GM12878 (cell line): ENCODE measurements at regions not wholly inside any gene's neighbourhood (a gene's known extent, or its start where the extent isn't known, plus 50 kb on each side); places are given as distances from the start of the nearest gene placed in this dataset.

Experiments
- BCL3 ChIP-seq: IDR thresholded peaks from 2 replicates; pipeline ENCODE4 v1.6.1; 2011; ENCODE audit warnings: borderline replicate concordance, low read depth, mild to moderate bottlenecking, moderate library complexity, low read length; ENCODE audit not compliant: insufficient read depth, poor library complexity, severe bottlenecking
- CHD1 ChIP-seq: IDR thresholded peaks from 2 replicates; pipeline ENCODE4 v1.6.1; 2012; ENCODE audit warnings: low read depth, low read length, improper control_type of control experiment
- CHD2 ChIP-seq: IDR thresholded peaks from 2 replicates; pipeline ENCODE4 v1.6.1; 2011; ENCODE audit warnings: low read depth, low read length, improper control_type of control experiment, borderline replicate concordance
- CTCF ChIP-seq, 3 experiments: IDR thresholded peaks in 2 of 3; conservative IDR thresholded peaks in 1 of 3; 2 replicates each; pipeline ENCODE4 v1.5.1; 2011; ENCODE audit warnings: low read depth in 3 of 3, low read length in 3 of 3, mild to moderate bottlenecking in 3 of 3, control low read depth in 2 of 3, moderate library complexity in 2 of 3, inconsistent platforms in 1 of 3, mixed read lengths in 1 of 3; ENCODE audit not compliant: control insufficient read depth in 2 of 3, insufficient read depth in 1 of 3; ENCODE audit errors: extremely low read depth in 1 of 3
- MYC ChIP-seq: IDR thresholded peaks from 2 replicates; pipeline ENCODE4 v1.6.1; 2011; ENCODE audit warnings: mild to moderate bottlenecking, low read length, moderate library complexity, inconsistent platforms; ENCODE audit not compliant: insufficient read depth, insufficient replicate concordance, insufficient read length, severe bottlenecking
- PBX3 ChIP-seq: IDR thresholded peaks from 2 replicates; pipeline ENCODE4 v1.6.1; 2011; ENCODE audit warnings: mild to moderate bottlenecking, low read depth, low read length, moderate library complexity; ENCODE audit not compliant: insufficient replicate concordance
- RCOR1 ChIP-seq: conservative IDR thresholded peaks from 2 replicates; pipeline ENCODE4 v1.6.1; 2012; ENCODE audit warnings: low read depth, low read length, improper control_type of control experiment
- RUNX3 ChIP-seq: IDR thresholded peaks from 2 replicates; pipeline ENCODE4 v1.6.1; 2012; ENCODE audit warnings: low read length, inconsistent platforms
- SMAD1 ChIP-seq: fragments of 450-650 bp; IDR thresholded peaks from 2 replicates; pipeline ENCODE4 v1.6.1; 2018; ENCODE audit warnings: mild to moderate bottlenecking, low read depth; ENCODE audit not compliant: partially characterized antibody
- SRF ChIP-seq, 2 experiments: IDR thresholded peaks; 2 replicates each; pipeline ENCODE4 v1.6.1; 2011; ENCODE audit warnings: low read depth in 2 of 2, low read length in 2 of 2, mild to moderate bottlenecking in 1 of 2, moderate library complexity in 1 of 2
- SUPT20H ChIP-seq: IDR thresholded peaks from 2 replicates; pipeline ENCODE4 v1.6.1; 2011; ENCODE audit warnings: low read depth, mild to moderate bottlenecking, low read length, moderate library complexity, borderline replicate concordance; ENCODE audit not compliant: control insufficient read depth
- TF ChIP-seq, protein P1 (sequence below): fragments of 450-650 bp; IDR thresholded peaks from 2 replicates; pipeline ENCODE4 v1.6.1; 2017; ENCODE audit warnings: mild to moderate bottlenecking, moderate library complexity
- TF ChIP-seq, protein P2 (sequence below): IDR thresholded peaks from 2 replicates; pipeline ENCODE4 v1.6.1; 2012; ENCODE audit warnings: low read depth, low read length, improper control_type of control experiment
- TF ChIP-seq, protein P3 (sequence below): IDR thresholded peaks from 2 replicates; pipeline ENCODE4 v1.6.1; 2012; ENCODE audit warnings: mild to moderate bottlenecking, low read depth, low read length

- TF ChIP-seq PBX3 (no peak), SUPT20H (no peak), CHD2 (no peak), SMAD1 (no peak), RUNX3 (no peak; the same call in 1 of the 2 replicates), CHD1 (no peak), RCOR1 (no peak), CTCF (IDR thresholded peaks at IDR 0.05 in 2 of 3, conservative IDR thresholded peaks at IDR 0.05 in 1 of 3; ENCODE audit: control insufficient read depth in 2 of 3, extremely low read depth in 1 of 3, insufficient read depth in 1 of 3, low read depth in 3 of 3, low read length in 3 of 3) (no peak), MYC (no peak), SRF (IDR thresholded peaks at IDR 0.05; ENCODE audit: low read depth in 2 of 2, low read length in 2 of 2) (no peak), BCL3 (no peak)
- TF ChIP-seq, protein P1, sequence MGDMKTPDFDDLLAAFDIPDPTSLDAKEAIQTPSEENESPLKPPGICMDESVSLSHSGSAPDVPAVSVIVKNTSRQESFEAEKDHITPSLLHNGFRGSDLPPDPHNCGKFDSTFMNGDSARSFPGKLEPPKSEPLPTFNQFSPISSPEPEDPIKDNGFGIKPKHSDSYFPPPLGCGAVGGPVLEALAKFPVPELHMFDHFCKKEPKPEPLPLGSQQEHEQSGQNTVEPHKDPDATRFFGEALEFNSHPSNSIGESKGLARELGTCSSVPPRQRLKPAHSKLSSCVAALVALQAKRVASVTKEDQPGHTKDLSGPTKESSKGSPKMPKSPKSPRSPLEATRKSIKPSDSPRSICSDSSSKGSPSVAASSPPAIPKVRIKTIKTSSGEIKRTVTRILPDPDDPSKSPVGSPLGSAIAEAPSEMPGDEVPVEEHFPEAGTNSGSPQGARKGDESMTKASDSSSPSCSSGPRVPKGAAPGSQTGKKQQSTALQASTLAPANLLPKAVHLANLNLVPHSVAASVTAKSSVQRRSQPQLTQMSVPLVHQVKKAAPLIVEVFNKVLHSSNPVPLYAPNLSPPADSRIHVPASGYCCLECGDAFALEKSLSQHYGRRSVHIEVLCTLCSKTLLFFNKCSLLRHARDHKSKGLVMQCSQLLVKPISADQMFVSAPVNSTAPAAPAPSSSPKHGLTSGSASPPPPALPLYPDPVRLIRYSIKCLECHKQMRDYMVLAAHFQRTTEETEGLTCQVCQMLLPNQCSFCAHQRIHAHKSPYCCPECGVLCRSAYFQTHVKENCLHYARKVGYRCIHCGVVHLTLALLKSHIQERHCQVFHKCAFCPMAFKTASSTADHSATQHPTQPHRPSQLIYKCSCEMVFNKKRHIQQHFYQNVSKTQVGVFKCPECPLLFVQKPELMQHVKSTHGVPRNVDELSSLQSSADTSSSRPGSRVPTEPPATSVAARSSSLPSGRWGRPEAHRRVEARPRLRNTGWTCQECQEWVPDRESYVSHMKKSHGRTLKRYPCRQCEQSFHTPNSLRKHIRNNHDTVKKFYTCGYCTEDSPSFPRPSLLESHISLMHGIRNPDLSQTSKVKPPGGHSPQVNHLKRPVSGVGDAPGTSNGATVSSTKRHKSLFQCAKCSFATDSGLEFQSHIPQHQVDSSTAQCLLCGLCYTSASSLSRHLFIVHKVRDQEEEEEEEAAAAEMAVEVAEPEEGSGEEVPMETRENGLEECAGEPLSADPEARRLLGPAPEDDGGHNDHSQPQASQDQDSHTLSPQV = no peak
- TF ChIP-seq, protein P2, sequence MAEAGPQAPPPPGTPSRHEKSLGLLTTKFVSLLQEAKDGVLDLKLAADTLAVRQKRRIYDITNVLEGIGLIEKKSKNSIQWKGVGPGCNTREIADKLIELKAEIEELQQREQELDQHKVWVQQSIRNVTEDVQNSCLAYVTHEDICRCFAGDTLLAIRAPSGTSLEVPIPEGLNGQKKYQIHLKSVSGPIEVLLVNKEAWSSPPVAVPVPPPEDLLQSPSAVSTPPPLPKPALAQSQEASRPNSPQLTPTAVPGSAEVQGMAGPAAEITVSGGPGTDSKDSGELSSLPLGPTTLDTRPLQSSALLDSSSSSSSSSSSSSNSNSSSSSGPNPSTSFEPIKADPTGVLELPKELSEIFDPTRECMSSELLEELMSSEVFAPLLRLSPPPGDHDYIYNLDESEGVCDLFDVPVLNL = no peak
- TF ChIP-seq, protein P3, sequence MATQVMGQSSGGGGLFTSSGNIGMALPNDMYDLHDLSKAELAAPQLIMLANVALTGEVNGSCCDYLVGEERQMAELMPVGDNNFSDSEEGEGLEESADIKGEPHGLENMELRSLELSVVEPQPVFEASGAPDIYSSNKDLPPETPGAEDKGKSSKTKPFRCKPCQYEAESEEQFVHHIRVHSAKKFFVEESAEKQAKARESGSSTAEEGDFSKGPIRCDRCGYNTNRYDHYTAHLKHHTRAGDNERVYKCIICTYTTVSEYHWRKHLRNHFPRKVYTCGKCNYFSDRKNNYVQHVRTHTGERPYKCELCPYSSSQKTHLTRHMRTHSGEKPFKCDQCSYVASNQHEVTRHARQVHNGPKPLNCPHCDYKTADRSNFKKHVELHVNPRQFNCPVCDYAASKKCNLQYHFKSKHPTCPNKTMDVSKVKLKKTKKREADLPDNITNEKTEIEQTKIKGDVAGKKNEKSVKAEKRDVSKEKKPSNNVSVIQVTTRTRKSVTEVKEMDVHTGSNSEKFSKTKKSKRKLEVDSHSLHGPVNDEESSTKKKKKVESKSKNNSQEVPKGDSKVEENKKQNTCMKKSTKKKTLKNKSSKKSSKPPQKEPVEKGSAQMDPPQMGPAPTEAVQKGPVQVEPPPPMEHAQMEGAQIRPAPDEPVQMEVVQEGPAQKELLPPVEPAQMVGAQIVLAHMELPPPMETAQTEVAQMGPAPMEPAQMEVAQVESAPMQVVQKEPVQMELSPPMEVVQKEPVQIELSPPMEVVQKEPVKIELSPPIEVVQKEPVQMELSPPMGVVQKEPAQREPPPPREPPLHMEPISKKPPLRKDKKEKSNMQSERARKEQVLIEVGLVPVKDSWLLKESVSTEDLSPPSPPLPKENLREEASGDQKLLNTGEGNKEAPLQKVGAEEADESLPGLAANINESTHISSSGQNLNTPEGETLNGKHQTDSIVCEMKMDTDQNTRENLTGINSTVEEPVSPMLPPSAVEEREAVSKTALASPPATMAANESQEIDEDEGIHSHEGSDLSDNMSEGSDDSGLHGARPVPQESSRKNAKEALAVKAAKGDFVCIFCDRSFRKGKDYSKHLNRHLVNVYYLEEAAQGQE = no peak
These were observed 513.0 kb upstream of the SEL1L start (continued) for GRCh38 chr14:82046512-82047226.
